ENCODE measurements at regions not wholly inside any gene's neighbourhood (a gene's known extent, or its start where the extent isn't known, plus 50 kb on each side); places are given as distances from the start of the nearest gene placed in this dataset.

DNA sequence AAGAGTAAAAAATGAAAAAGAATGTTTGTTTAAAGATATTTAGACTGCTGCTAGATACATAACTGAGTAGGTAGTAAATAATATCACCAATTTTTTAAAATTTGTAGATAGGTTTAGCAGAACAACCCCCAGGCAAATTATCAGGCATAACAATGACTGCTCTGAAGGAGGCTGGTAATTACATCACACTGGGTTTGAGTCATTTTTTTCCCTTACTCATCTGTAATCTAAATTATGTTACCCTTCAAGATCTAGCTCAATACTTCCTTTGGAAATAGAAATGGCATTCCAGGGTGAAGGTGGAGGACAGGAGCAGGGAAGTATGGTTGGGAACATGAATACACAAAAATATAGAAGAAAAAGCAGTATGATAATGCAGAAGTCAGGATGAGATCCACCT is 431.6 kb upstream of the MAOA start:
- TF ChIP-seq YY1 (IDR thresholded peaks at IDR 0.05; ENCODE audit: insufficient read depth, insufficient read length) (no peak), SUZ12 (IDR thresholded peaks at IDR 0.05; ENCODE audit: extremely low read depth, insufficient read depth, insufficient read length) (no peak), ZNF274 (IDR thresholded peaks at IDR 0.05; ENCODE audit: low read depth, low read length) (no peak)
- Histone ChIP-seq H3K4me3 (ENCODE audit: insufficient read length, low read depth) (no peak overlapping the region), H3K9me3 (ENCODE audit: insufficient read depth, low read length) (no peaks in the 10 kb centered on the region), H3K9ac (ENCODE audit: insufficient read length, low read depth) (no peak overlapping the region), H3K27me3 (ENCODE audit: insufficient read depth, insufficient read length) (no peaks in the 10 kb centered on the region), H3K36me3 (ENCODE audit: insufficient read depth, insufficient read length, low read length) (no peaks in the 10 kb centered on the region), H3K4me1 (ENCODE audit: insufficient read depth, insufficient read length) (no peaks in the 10 kb centered on the region)
- DNase-seq (ENCODE audit: low read depth, low spot score) = no peak

DNA sequence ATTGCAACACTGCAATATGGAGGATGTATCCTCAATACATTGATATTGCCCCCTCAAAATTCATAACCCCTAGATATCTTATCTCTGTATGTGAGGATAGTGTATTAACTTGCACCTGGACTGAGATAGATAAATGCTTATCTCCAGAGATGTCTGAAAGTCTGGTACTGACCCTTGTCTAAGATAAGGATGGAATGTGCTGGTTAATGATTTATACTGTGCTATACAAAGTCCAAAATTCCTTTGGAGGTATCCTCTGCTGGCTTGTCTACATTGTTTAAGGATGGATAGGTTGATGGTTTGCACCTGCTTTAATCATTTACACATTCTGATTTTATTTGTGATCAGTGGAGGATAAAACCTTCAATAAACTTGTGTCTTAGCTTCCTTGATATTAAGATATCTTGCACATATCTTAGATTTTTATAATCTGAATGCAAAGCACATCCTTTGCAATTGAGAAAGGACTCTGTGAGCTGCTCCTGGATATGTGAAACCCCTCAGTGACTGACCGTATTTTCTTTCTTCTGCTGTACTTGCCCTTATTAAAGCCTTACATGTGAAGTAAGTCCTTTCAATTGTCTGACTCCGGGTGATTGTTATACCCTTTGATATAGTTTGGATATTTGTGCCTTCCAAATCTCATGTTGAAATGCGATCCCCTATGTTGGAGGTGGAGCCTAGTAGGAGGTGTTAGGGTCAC is 430.3 kb upstream of the MAOA start:
- TF ChIP-seq ZNF274 (IDR thresholded peaks at IDR 0.05; ENCODE audit: low read depth, low read length) = no peak
- TF ChIP-seq YY1 (IDR thresholded peaks at IDR 0.05; ENCODE audit: insufficient read depth, insufficient read length) = no peak
- TF ChIP-seq SUZ12 (IDR thresholded peaks at IDR 0.05; ENCODE audit: extremely low read depth, insufficient read depth, insufficient read length) = no peak
- Histone ChIP-seq H3K9ac (ENCODE audit: insufficient read length, low read depth) (no peak overlapping the region), H3K27me3 (ENCODE audit: insufficient read depth, insufficient read length) (no peaks in the 10 kb centered on the region), H3K4me3 (ENCODE audit: insufficient read length, low read depth) (no peak overlapping the region), H3K9me3 (ENCODE audit: insufficient read depth, low read length) (no peaks in the 10 kb centered on the region), H3K36me3 (ENCODE audit: insufficient read depth, insufficient read length, low read length) (no peaks in the 10 kb centered on the region), H3K4me1 (ENCODE audit: insufficient read depth, insufficient read length) (no peaks in the 10 kb centered on the region)
- no peak for DNase-seq (ENCODE audit: low read depth, low spot score)

DNA sequence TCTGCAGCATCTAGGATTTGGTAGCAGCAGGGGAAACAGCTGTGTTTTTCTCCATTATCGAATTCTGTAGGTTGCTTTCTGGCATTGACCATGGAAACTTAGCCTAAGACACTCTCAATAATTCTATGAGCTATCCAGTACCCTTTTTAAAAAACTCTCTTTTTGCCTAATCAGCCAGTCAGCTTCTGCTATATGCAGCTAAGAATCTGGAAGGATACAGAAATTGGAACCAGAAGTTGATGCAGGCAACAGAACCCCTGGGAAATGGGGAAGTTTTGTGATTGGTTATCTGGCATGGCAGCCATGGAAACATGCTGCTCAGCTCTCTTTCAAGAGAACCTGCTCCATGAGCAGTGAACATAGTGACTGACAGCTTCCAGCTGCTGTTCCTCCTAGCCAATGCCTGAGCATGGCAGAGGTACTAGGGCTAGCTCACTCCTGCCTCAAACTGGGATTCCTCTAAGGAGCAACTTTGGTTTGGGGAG is 417.6 kb upstream of the MAOA start:
- DNase-seq (ENCODE audit: low read depth, low spot score) = no peak

DNA sequence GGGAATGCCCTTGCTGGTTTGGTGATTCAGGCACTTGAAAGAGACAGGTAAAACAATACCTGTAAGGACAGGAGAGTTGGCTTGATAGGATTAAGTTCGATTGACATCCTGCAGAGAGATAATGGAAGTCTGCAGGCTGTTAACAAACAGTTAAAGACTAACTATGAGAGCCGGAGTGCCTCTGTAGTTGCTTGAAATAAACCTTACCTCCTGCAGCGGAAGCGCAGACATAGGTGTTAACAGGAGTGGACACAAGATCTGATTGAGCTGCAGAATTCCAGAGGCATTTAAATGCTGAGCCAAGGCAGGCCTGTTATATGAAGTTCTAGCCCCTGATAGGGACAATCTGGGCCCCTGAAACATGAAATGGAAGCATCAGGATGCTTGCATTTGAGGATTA is 416.7 kb upstream of the MAOA start:
- TF ChIP-seq YY1 (IDR thresholded peaks at IDR 0.05; ENCODE audit: insufficient read depth, insufficient read length) (no peak), ZNF274 (IDR thresholded peaks at IDR 0.05; ENCODE audit: low read depth, low read length) (no peak), SUZ12 (IDR thresholded peaks at IDR 0.05; ENCODE audit: extremely low read depth, insufficient read depth, insufficient read length) (no peak)
- no peak for DNase-seq (ENCODE audit: low read depth, low spot score)
- no peak overlapping the region for H3K4me3 ChIP-seq (ENCODE audit: insufficient read length, low read depth)
- no peaks in the 10 kb centered on the region for H3K27me3 ChIP-seq (ENCODE audit: insufficient read depth, insufficient read length)
- no peaks in the 10 kb centered on the region for H3K9me3 ChIP-seq (ENCODE audit: insufficient read depth, low read length)
- no peaks in the 10 kb centered on the region for H3K4me1 ChIP-seq (ENCODE audit: insufficient read depth, insufficient read length)
- no peaks in the 10 kb centered on the region for H3K36me3 ChIP-seq (ENCODE audit: insufficient read depth, insufficient read length, low read length)
- H3K9ac ChIP-seq (ENCODE audit: insufficient read length, low read depth) = no peak overlapping the region

More for the DNA sequence above, 417.6 kb upstream of the MAOA start:
- Histone ChIP-seq H3K9ac (ENCODE audit: insufficient read length, low read depth) (no peak overlapping the region), H3K27me3 (ENCODE audit: insufficient read depth, insufficient read length) (no peaks in the 10 kb centered on the region), H3K36me3 (ENCODE audit: insufficient read depth, insufficient read length, low read length) (no peaks in the 10 kb centered on the region), H3K4me3 (ENCODE audit: insufficient read length, low read depth) (no peak overlapping the region), H3K9me3 (ENCODE audit: insufficient read depth, low read length) (no peaks in the 10 kb centered on the region), H3K4me1 (ENCODE audit: insufficient read depth, insufficient read length) (no peaks in the 10 kb centered on the region)
- TF ChIP-seq ZNF274 (IDR thresholded peaks at IDR 0.05; ENCODE audit: low read depth, low read length) = no peak
- no peak for TF ChIP-seq SUZ12 (IDR thresholded peaks at IDR 0.05; ENCODE audit: extremely low read depth, insufficient read depth, insufficient read length)
- no peak for TF ChIP-seq YY1 (IDR thresholded peaks at IDR 0.05; ENCODE audit: insufficient read depth, insufficient read length)

DNA sequence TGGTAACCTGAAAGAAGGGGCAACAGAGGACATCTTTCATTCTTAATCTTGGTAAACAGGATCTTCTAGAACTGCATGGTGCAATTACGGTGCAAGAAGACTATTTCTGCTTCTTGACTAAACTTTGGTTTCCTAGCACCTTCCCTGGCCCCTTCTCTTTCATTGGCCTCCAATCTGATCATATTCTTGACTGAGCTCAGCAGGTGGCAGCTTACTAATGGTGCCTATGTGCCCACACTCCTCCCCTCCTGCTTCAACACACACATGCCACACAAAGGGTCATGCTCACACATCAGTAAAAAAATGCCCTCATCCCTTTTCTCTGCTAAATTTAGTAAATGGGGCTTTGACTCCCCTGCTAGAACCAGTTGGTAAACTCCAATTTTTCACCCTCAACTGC is 400.5 kb upstream of the MAOA start:
- H3K9me3 ChIP-seq (ENCODE audit: insufficient read depth, low read length) = peaks cover 10% of the 10 kb centered on the region; the same call in 1 of the 2 replicates
- no peaks in the 10 kb centered on the region for H3K27me3 ChIP-seq (ENCODE audit: insufficient read depth, insufficient read length)
- no peak for DNase-seq (ENCODE audit: low read depth, low spot score)
- no peaks in the 10 kb centered on the region for H3K36me3 ChIP-seq (ENCODE audit: insufficient read depth, insufficient read length, low read length)
- no peak overlapping the region for H3K9ac ChIP-seq (ENCODE audit: insufficient read length, low read depth)
- H3K4me3 ChIP-seq (ENCODE audit: insufficient read length, low read depth) = no peak overlapping the region
- H3K4me1 ChIP-seq (ENCODE audit: insufficient read depth, insufficient read length) = no peaks in the 10 kb centered on the region
- TF ChIP-seq YY1 (IDR thresholded peaks at IDR 0.05; ENCODE audit: insufficient read depth, insufficient read length) = no peak
- TF ChIP-seq SUZ12 (IDR thresholded peaks at IDR 0.05; ENCODE audit: extremely low read depth, insufficient read depth, insufficient read length) = no peak
- TF ChIP-seq ZNF274 (IDR thresholded peaks at IDR 0.05; ENCODE audit: low read depth, low read length) = no peak

DNA sequence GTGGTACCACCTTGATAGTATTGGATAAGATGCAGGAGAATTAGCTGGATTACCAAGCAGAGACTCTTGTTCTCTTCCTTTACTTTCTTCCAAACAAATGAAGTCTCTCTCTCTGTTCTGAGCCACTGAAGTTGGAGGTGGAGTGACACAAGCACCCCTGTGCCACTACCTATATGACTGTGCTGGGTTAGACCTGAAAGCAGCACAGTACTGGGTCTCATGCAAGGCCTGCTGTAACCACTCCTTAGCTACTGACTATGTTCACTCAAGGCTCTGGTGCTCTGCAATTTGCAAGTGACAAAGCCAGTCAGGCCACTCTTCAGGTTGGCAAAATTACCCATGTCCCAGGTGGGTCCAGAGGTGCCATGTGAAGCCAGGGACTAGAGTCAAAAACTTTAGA is 389.6 kb upstream of the MAOA start:
- no peak for TF ChIP-seq SUZ12 (IDR thresholded peaks at IDR 0.05; ENCODE audit: extremely low read depth, insufficient read depth, insufficient read length)
- no peak for TF ChIP-seq YY1 (IDR thresholded peaks at IDR 0.05; ENCODE audit: insufficient read depth, insufficient read length)
- TF ChIP-seq ZNF274 (IDR thresholded peaks at IDR 0.05; ENCODE audit: low read depth, low read length) = no peak
- no peak for DNase-seq (ENCODE audit: low read depth, low spot score)
- Histone ChIP-seq H3K9ac (ENCODE audit: insufficient read length, low read depth) (no peak overlapping the region), H3K9me3 (ENCODE audit: insufficient read depth, low read length) (no peaks in the 10 kb centered on the region), H3K4me3 (ENCODE audit: insufficient read length, low read depth) (no peak overlapping the region), H3K4me1 (ENCODE audit: insufficient read depth, insufficient read length) (no peaks in the 10 kb centered on the region), H3K36me3 (ENCODE audit: insufficient read depth, insufficient read length, low read length) (no peaks in the 10 kb centered on the region), H3K27me3 (ENCODE audit: insufficient read depth, insufficient read length) (no peaks in the 10 kb centered on the region)

DNA sequence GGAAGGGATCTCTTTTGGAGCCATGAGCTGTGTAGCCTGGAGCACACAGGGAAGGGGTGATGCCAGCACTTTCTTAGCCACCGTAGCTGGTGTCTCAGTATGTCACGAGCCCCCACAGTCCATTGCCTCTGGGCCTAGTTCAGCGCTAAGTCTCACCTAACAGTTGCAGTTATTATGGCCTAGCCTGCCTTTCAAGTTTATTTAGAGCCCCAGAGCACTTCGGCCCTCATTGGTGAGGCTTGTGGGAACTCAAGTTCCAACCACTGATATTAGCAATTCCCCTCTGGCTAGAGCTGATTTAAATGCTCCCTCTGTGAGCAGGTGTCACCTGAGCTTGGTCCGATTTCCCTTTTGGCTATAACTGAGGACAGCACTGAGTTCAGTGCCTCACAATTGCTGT is 388.4 kb upstream of the MAOA start:
- H3K36me3 ChIP-seq (ENCODE audit: insufficient read depth, insufficient read length, low read length) = no peaks in the 10 kb centered on the region
- no peak for TF ChIP-seq YY1 (IDR thresholded peaks at IDR 0.05; ENCODE audit: insufficient read depth, insufficient read length)
- no peak for TF ChIP-seq SUZ12 (IDR thresholded peaks at IDR 0.05; ENCODE audit: extremely low read depth, insufficient read depth, insufficient read length)
- TF ChIP-seq ZNF274 (IDR thresholded peaks at IDR 0.05; ENCODE audit: low read depth, low read length) = no peak
- no peak overlapping the region for H3K4me3 ChIP-seq (ENCODE audit: insufficient read length, low read depth)
- H3K9ac ChIP-seq (ENCODE audit: insufficient read length, low read depth) = no peak overlapping the region
- no peak for DNase-seq (ENCODE audit: low read depth, low spot score)
- H3K9me3 ChIP-seq (ENCODE audit: insufficient read depth, low read length) = no peaks in the 10 kb centered on the region
- H3K27me3 ChIP-seq (ENCODE audit: insufficient read depth, insufficient read length) = no peaks in the 10 kb centered on the region
- no peaks in the 10 kb centered on the region for H3K4me1 ChIP-seq (ENCODE audit: insufficient read depth, insufficient read length)

All from NT2/D1 (cell line).